Activated T-cell treated with anti-CD3 and anti-CD28 coated beads, Interleukin-2, amount 50 U/mL, for 4 hours (primary cell): ENCODE measurements at regions not wholly inside any gene's neighbourhood (a gene's known extent, or its start where the extent isn't known, plus 50 kb on each side); places are given as distances from the start of the nearest gene placed in this dataset.

Experiments used
- ATAC-seq, 2 donors: fragments of 200-7000 bp; cut with Tn5 transposase; one replicate each; pipeline ENCODE4 v1.10.0; 2021
- DNase-seq: peaks from one replicate; pipeline ENCODE4 v3.0.0-alpha.2; 2020
- H3K27me3 Mint-ChIP-seq: one replicate; pipeline ENCODE4 v1.8.0; 2021; ENCODE audit warnings: low read depth, mixed read lengths
- H3K36me3 Mint-ChIP-seq: one replicate; pipeline ENCODE4 v1.8.0; 2022; ENCODE audit warnings: mixed read lengths; ENCODE audit not compliant: insufficient read depth
- H3K4me1 Mint-ChIP-seq: one replicate; pipeline ENCODE4 v1.8.0; 2021; ENCODE audit warnings: low read depth, mixed read lengths
- H3K4me3 Mint-ChIP-seq: one replicate; pipeline ENCODE4 v1.8.0; 2021; ENCODE audit warnings: mild to moderate bottlenecking, moderate library complexity, mixed read lengths
- H3K9me3 Mint-ChIP-seq: one replicate; pipeline ENCODE4 v1.8.0; 2021; ENCODE audit warnings: mixed read lengths

- ATAC-seq (no peak), DNase-seq (no peak)
- no peak overlapping the region for H3K4me3 Mint-ChIP-seq
- no peaks in the 10 kb centered on the region for H3K27me3 Mint-ChIP-seq
- H3K4me1 Mint-ChIP-seq, result no peaks in the 10 kb centered on the region
- H3K9me3 Mint-ChIP-seq, result peaks cover 3% of the 10 kb centered on the region
- H3K36me3 Mint-ChIP-seq, result no peaks in the 10 kb centered on the region
Measured at GRCh38 chr7:108724251-108725100, 154.8 kb downstream of the DNAJB9 start.

- H3K9me3 Mint-ChIP-seq, result no peaks in the 10 kb centered on the region
- H3K27me3 Mint-ChIP-seq, result no peaks in the 10 kb centered on the region
- no peaks in the 10 kb centered on the region for H3K36me3 Mint-ChIP-seq
- no peaks in the 10 kb centered on the region for H3K4me1 Mint-ChIP-seq
- no peak overlapping the region for H3K4me3 Mint-ChIP-seq
- DNase-seq (no peak), ATAC-seq (no peak)
Measured at GRCh38 chr7:108735814-108736213, 166.1 kb downstream of the DNAJB9 start.

- H3K4me1 Mint-ChIP-seq, result no peaks in the 10 kb centered on the region
- no peaks in the 10 kb centered on the region for H3K27me3 Mint-ChIP-seq
- no peak overlapping the region for H3K4me3 Mint-ChIP-seq
- DNase-seq (no peak), ATAC-seq (no peak)
- no peaks in the 10 kb centered on the region for H3K9me3 Mint-ChIP-seq
- H3K36me3 Mint-ChIP-seq, result no peaks in the 10 kb centered on the region
Measured at GRCh38 chr7:108736221-108736891, 166.7 kb downstream of the DNAJB9 start.

- Mint-ChIP-seq H3K4me1 (no peaks in the 10 kb centered on the region), H3K4me3 (no peak overlapping the region), H3K9me3 (no peaks in the 10 kb centered on the region), H3K36me3 (no peaks in the 10 kb centered on the region), H3K27me3 (no peaks in the 10 kb centered on the region)
- DNase-seq (no peak), ATAC-seq (no peak)
Measured at GRCh38 chr7:108770981-108771745, 201.5 kb downstream of the DNAJB9 start.

GRCh38 chr7:108771853-108772252 lies 202.2 kb downstream of the DNAJB9 start:
- H3K4me3 Mint-ChIP-seq, result no peak overlapping the region
- no peaks in the 10 kb centered on the region for H3K36me3 Mint-ChIP-seq
- ATAC-seq (no peak), DNase-seq (no peak)
- no peaks in the 10 kb centered on the region for H3K4me1 Mint-ChIP-seq
- H3K9me3 Mint-ChIP-seq, result no peaks in the 10 kb centered on the region
- no peaks in the 10 kb centered on the region for H3K27me3 Mint-ChIP-seq

GRCh38 chr7:108777966-108778365 lies 208.3 kb downstream of the DNAJB9 start:
- Mint-ChIP-seq H3K4me3 (no peak overlapping the region), H3K36me3 (no peaks in the 10 kb centered on the region), H3K9me3 (peaks cover 3% of the 10 kb centered on the region), H3K4me1 (no peaks in the 10 kb centered on the region), H3K27me3 (no peaks in the 10 kb centered on the region)
- DNase-seq (no peak), ATAC-seq (no peak)

- no peak overlapping the region for H3K4me3 Mint-ChIP-seq
- ATAC-seq (no peak), DNase-seq (no peak)
- no peaks in the 10 kb centered on the region for H3K36me3 Mint-ChIP-seq
- H3K9me3 Mint-ChIP-seq, result peaks cover 22% of the 10 kb centered on the region
- H3K27me3 Mint-ChIP-seq, result no peaks in the 10 kb centered on the region
- no peaks in the 10 kb centered on the region for H3K4me1 Mint-ChIP-seq
Measured at GRCh38 chr7:108789451-108789850, 219.8 kb downstream of the DNAJB9 start.

GRCh38 chr7:108794466-108794865 lies 224.8 kb downstream of the DNAJB9 start:
- peaks cover 13% of the 10 kb centered on the region for H3K9me3 Mint-ChIP-seq
- no peak for ATAC-seq
- H3K27me3 Mint-ChIP-seq, result no peaks in the 10 kb centered on the region
- H3K4me3 Mint-ChIP-seq, result no peak overlapping the region
- H3K36me3 Mint-ChIP-seq, result no peaks in the 10 kb centered on the region
- no peak for DNase-seq
- no peaks in the 10 kb centered on the region for H3K4me1 Mint-ChIP-seq

- Mint-ChIP-seq H3K4me1 (no peaks in the 10 kb centered on the region), H3K27me3 (peaks cover 2% of the 10 kb centered on the region), H3K4me3 (no peak overlapping the region), H3K9me3 (peaks cover 5% of the 10 kb centered on the region), H3K36me3 (no peaks in the 10 kb centered on the region)
- no peak for ATAC-seq
- no peak for DNase-seq
Measured at GRCh38 chr7:108802650-108803049, 233.0 kb downstream of the DNAJB9 start.

- no peak for DNase-seq
- H3K4me1 Mint-ChIP-seq, result no peaks in the 10 kb centered on the region
- no peak overlapping the region for H3K4me3 Mint-ChIP-seq
- H3K9me3 Mint-ChIP-seq, result no peaks in the 10 kb centered on the region
- H3K27me3 Mint-ChIP-seq, result peaks cover 2% of the 10 kb centered on the region
- ATAC-seq, result no peak
- H3K36me3 Mint-ChIP-seq, result no peaks in the 10 kb centered on the region
Measured at GRCh38 chr7:108805808-108806397, 236.2 kb downstream of the DNAJB9 start.

- Mint-ChIP-seq H3K4me3 (no peak overlapping the region), H3K4me1 (no peaks in the 10 kb centered on the region), H3K36me3 (no peaks in the 10 kb centered on the region), H3K27me3 (peaks cover 2% of the 10 kb centered on the region), H3K9me3 (no peaks in the 10 kb centered on the region)
- DNase-seq (no peak), ATAC-seq (no peak)
Measured at GRCh38 chr7:108808549-108809266, 239.0 kb downstream of the DNAJB9 start.

- Mint-ChIP-seq H3K4me1 (no peaks in the 10 kb centered on the region), H3K36me3 (no peaks in the 10 kb centered on the region), H3K4me3 (no peak overlapping the region), H3K27me3 (peaks cover 2% of the 10 kb centered on the region), H3K9me3 (no peaks in the 10 kb centered on the region)
- no peak for ATAC-seq
- DNase-seq, result no peak
Measured at GRCh38 chr7:108809356-108809755, 239.7 kb downstream of the DNAJB9 start.

GRCh38 chr7:108810756-108811385 lies 241.2 kb downstream of the DNAJB9 start:
- no peak overlapping the region for H3K4me3 Mint-ChIP-seq
- no peaks in the 10 kb centered on the region for H3K9me3 Mint-ChIP-seq
- no peaks in the 10 kb centered on the region for H3K4me1 Mint-ChIP-seq
- DNase-seq (no peak), ATAC-seq (no peak)
- no peaks in the 10 kb centered on the region for H3K36me3 Mint-ChIP-seq
- H3K27me3 Mint-ChIP-seq, result no peaks in the 10 kb centered on the region
